GM12878 (cell line): ENCODE measurements at regions not wholly inside any gene's neighbourhood (a gene's known extent, or its start where the extent isn't known, plus 50 kb on each side); places are given as distances from the start of the nearest gene placed in this dataset.

Experiments
- ATAC-seq: fragments of 200-7000 bp; cut with Tn5 transposase; 3 replicates; pipeline ENCODE4 v1.9.1; 2020; ENCODE audit warnings: mild to moderate bottlenecking, moderate library complexity
- BruUV-seq: library from RNA; stranded (reverse); fragments of 400-500 nt; replicated peaks from 2 replicates; lab custom pipeline; 2021; lab: Mats Ljungman, UMichigan
- CTCF ChIA-PET: fragments of 300-600 bp; sonication (Branson Sonifier 250); formaldehyde crosslinking; extraction: SDS; loops from one replicate; lab custom pipeline; 2021; ENCODE audit warnings: inconsistent platforms; lab: Yijun Ruan, JAX
- POLR2A ChIA-PET: fragments of 350-600 bp; formaldehyde crosslinking; extraction: SDS; loops from one replicate; lab custom pipeline; 2021; ENCODE audit warnings: inconsistent platforms; lab: Charles Lee
- RAD21 ChIA-PET: fragments of 300-600 bp; sonication (Branson Sonifier 250); formaldehyde crosslinking; loops from one replicate; lab custom pipeline; 2023; ENCODE audit warnings: antibody characterized with exemption; ENCODE audit not compliant: unreplicated experiment; lab: Charles Lee
- SMC1A ChIA-PET: fragments of 300-600 bp; sonication (Branson Sonifier 250); formaldehyde crosslinking; loops from one replicate; lab custom pipeline; 2023; ENCODE audit not compliant: unreplicated experiment, uncharacterized antibody; lab: Charles Lee
- DNase-seq: peaks from one replicate; pipeline ENCODE4 v3.0.0-alpha.2; 2011; ENCODE audit warnings: low read depth, low spot score
- FAIRE-seq: peaks from 3 replicates; lab custom pipeline; 2011; peaks lifted over from hg19 to GRCh38; lab: Jason Lieb, UNC
- H2AFZ ChIP-seq: 2 replicates; pipeline ENCODE4 v1.6.0; 2011; ENCODE audit warnings: low read depth, low read length, control low read depth; ENCODE audit not compliant: control insufficient read depth
- H3K27ac ChIP-seq: 2 replicates; pipeline ENCODE4 v1.5.1; 2011; ENCODE audit warnings: control low read depth; ENCODE audit not compliant: control insufficient read depth, insufficient read depth
- H3K27me3 ChIP-seq, 2 experiments: replicated peaks in 1 of 2; 2 replicates each; pipeline versions ENCODE4 v1.6.0 to v1.6.1; 2011; ENCODE audit warnings: low read length in 1 of 2; ENCODE audit not compliant: control insufficient read depth in 2 of 2, insufficient read depth in 2 of 2
- H3K36me3 ChIP-seq, 2 experiments: 2 replicates each; pipeline ENCODE4 v1.5.1; 2011; ENCODE audit warnings: low read length in 1 of 2; ENCODE audit not compliant: control insufficient read depth in 2 of 2, insufficient read depth in 2 of 2
- H3K4me1 ChIP-seq: 2 replicates; pipeline ENCODE4 v1.6.1; 2011; ENCODE audit warnings: mild to moderate bottlenecking, low read length, moderate library complexity, mixed read lengths; ENCODE audit not compliant: control insufficient read depth, insufficient read depth
- H3K4me2 ChIP-seq: 2 replicates; pipeline ENCODE4 v1.6.0; 2011; ENCODE audit warnings: control low read depth; ENCODE audit not compliant: control insufficient read depth, insufficient read depth
- H3K4me3 ChIP-seq: fragments of 200-600 bp; sonication (generic); 2 replicates; pipeline ENCODE4 v1.5.1; 2016
- H3K79me2 ChIP-seq: 2 replicates; pipeline ENCODE4 v1.6.0; 2011; ENCODE audit warnings: low read length; ENCODE audit not compliant: control insufficient read depth, insufficient read depth
- H3K9ac ChIP-seq: 2 replicates; pipeline ENCODE4 v1.8.0; 2011; ENCODE audit warnings: low read length, control low read depth, mixed read lengths; ENCODE audit not compliant: control insufficient read depth, insufficient read depth
- H3K9me3 ChIP-seq: replicated peaks from 3 replicates; pipeline ENCODE4 v1.5.1; 2011; ENCODE audit warnings: mild to moderate bottlenecking, low read length; ENCODE audit not compliant: control insufficient read depth, insufficient read depth
- H4K20me1 ChIP-seq: 2 replicates; pipeline ENCODE4 v1.6.0; 2011; ENCODE audit not compliant: control insufficient read depth, insufficient read depth
- EZH2 ChIP-seq: IDR thresholded peaks from 2 replicates; pipeline ENCODE4 v1.6.1; 2012; ENCODE audit warnings: low read depth, mild to moderate bottlenecking, control low read depth, inconsistent platforms, low read length, borderline replicate concordance; ENCODE audit not compliant: control insufficient read depth
- HCFC1 ChIP-seq: fragments of 150-350 bp; IDR thresholded peaks from 2 replicates; pipeline ENCODE4 v1.6.1; 2014; ENCODE audit warnings: low read length
- LARP7 ChIP-seq: fragments of 450-650 bp; IDR thresholded peaks from 2 replicates; pipeline ENCODE4 v1.6.1; 2017; ENCODE audit warnings: mild to moderate bottlenecking
- MYB ChIP-seq: fragments of 150-350 bp; IDR thresholded peaks from 2 replicates; pipeline ENCODE4 v1.6.1; 2014; ENCODE audit warnings: mild to moderate bottlenecking, low read depth, low read length, borderline replicate concordance
- NBN ChIP-seq: fragments of 450-650 bp; IDR thresholded peaks from 2 replicates; pipeline ENCODE4 v1.6.1; 2016
- RELB ChIP-seq: fragments of 450-650 bp; IDR thresholded peaks from 2 replicates; pipeline ENCODE4 v1.6.1; 2017; ENCODE audit warnings: low read depth, mild to moderate bottlenecking, moderate library complexity
- SMC3 ChIP-seq: IDR thresholded peaks from 2 replicates; pipeline ENCODE4 v1.6.1; 2011; ENCODE audit warnings: low read length, improper control_type of control experiment, borderline replicate concordance
- ZBTB11 ChIP-seq: fragments of 450-650 bp; formaldehyde crosslinking; IDR thresholded peaks from 2 replicates; pipeline ENCODE4 v1.5.0; 2022; ENCODE audit warnings: mild to moderate bottlenecking, missing genetic modification characterization
- ZNF217 ChIP-seq: fragments of 450-650 bp; IDR thresholded peaks from 2 replicates; pipeline ENCODE4 v1.6.1; 2017; ENCODE audit warnings: antibody characterized with exemption, mild to moderate bottlenecking
- WGBS: methylation state at CpG from one replicate; pipeline ENCODE4 v1.1.6; 2016; ENCODE audit warnings: low lambda C conversion rate; ENCODE audit not compliant: insufficient replicate concordance, insufficient coverage; ENCODE audit errors: missing lambda C conversion rate; 5-methylcytosine and 5-hydroxymethylcytosine counted together
- in situ Hi-C: fragments of 300-500 bp; cut with MboI; formaldehyde crosslinking; loops from 9 replicates; pipeline ENCODE4 v1.14.3; 2018; ENCODE audit warnings: mixed read lengths
- intact Hi-C: fragments of 100-400 bp; cut with micrococcal nuclease; formaldehyde crosslinking; loops from one replicate; pipeline ENCODE4 v1.14.2; 2022; ENCODE audit not compliant: unreplicated experiment

DNA sequence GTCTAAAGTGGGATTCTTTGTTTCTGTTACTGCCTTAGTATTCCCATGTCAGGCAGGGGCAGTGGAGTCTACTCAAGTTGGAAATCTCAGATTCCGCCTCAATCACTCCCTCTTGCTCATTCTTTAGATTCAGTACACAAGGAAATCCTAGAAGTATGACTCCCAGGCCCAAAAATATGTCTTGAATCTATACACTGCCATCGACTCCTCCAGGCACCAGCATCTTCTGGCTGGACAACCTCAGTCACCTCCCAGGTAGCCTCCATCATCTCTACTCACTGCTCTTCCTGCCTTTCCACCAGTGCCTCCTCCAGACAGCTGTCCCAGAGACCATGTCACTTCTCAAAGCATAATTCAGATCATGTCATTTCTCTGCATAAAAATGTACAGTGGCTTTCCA is 329.9 kb downstream of the CDC5L start (continued):
- TF ChIP-seq MYB (no peak), NBN (no peak), LARP7 (no peak), EZH2 (no peak)

DNA sequence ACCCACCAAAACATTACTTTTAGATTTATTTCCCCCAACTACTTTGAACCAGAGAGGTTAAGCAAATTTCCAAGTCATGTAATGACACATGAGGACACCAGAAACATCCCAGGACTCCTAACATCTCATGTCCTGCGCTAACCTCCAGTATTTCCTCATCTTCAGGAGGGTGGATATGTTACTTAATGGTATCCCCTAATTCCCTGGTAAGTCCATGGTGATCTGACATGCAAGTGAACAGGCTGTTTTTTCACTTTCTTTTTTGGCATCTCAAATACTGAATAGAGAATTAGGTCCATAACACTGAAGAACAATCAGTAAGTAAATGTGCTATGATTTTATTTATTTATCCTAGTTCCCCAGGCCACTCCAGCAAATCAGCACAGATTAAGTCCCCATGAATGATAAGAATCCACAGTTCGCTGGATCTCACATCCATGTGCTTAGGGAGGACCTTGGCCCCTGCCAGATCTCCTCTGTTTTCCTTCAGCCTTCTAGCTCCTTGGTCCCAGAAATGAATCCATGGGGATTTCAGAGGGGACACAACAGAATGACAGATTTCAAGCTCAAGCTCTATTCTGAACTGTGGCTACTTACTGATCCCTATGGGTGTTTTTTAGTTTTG is 334.6 kb downstream of the CDC5L start:
- no peak overlapping the region for H3K4me2 ChIP-seq
- H3K4me1 ChIP-seq, result peaks cover 15% of the 10 kb centered on the region
- H3K79me2 ChIP-seq, result no peaks in the 10 kb centered on the region
- peak overlapping the region; percentile 23; the same call in 1 of the 2 replicates for H2AFZ ChIP-seq
- DNase-seq (no peak), FAIRE-seq (no peak), ATAC-seq (no peak; the same call in 2 of the 3 replicates)
- intact Hi-C loops (no loop called here), in situ Hi-C loops (no loop called here)
- H4K20me1 ChIP-seq, result no peaks in the 10 kb centered on the region
- SMC1A ChIA-PET, result interaction anchor here (0.7 to 1.7 kb wide), 5 partner anchors 9 to 175 kb away, joined by 3 to 4 read pairs (median 3); no protein-coding TSS in a partner anchor
- TF ChIP-seq ZNF217 (no peak), HCFC1 (no peak), ZBTB11 (no peak), SMC3 (no peak), RELB (no peak)
- 92% methylated on average over 2 of the region's 2 CpGs for whole genome bisulfite sequencing
- POLR2A ChIA-PET, result no interaction called here
- CTCF ChIA-PET, result interaction anchor here (1.8 kb wide), 1 partner anchor 53 kb away, joined by 3 read pairs; no protein-coding TSS in a partner anchor
- no peaks in the 10 kb centered on the region; a peak in 1 of 4 replicates for H3K27me3 ChIP-seq
- no peak overlapping the region for H3K27ac ChIP-seq
- no TSS peak for BruUV-seq
- H3K4me3 ChIP-seq, result no peak overlapping the region
- RAD21 ChIA-PET, result interaction anchor here (1.4 to 2.1 kb wide), 2 partner anchors 8 to 17 kb away, joined by 3 to 6 read pairs; no protein-coding TSS in a partner anchor
- no peaks in the 10 kb centered on the region for H3K9me3 ChIP-seq
- H3K36me3 ChIP-seq, result no peaks in the 10 kb centered on the region
- no peak overlapping the region for H3K9ac ChIP-seq
